ENCODE measurements at regions not wholly inside any gene's neighbourhood (a gene's known extent, or its start where the extent isn't known, plus 50 kb on each side); places are given as distances from the start of the nearest gene placed in this dataset.

GRCh38 chr3:6490487-6491327, 370.2 kb upstream of the GRM7 start (continued):
- peak; percentile 78; the same call in 1 of the 2 replicates for TF ChIP-seq CLOCK (CRISPR knock-in tag; IDR thresholded peaks at IDR 0.05; ENCODE audit: borderline replicate concordance)
- peak; percentile 97 for TF ChIP-seq EP400 (IDR thresholded peaks at IDR 0.05)
- 0 out of 4 replicates have a peak, but pooled peaks have one; percentile 25 to 50 for TF ChIP-seq ARNT (IDR thresholded peaks at IDR 0.05)
- TF ChIP-seq TEAD1 (CRISPR knock-in tag; IDR thresholded peaks at IDR 0.05): 0 out of 4 replicates have a peak, but pooled peaks have one; percentile 23 to 55
- TF ChIP-seq NCOA1 (IDR thresholded peaks at IDR 0.05; ENCODE audit: low read depth): peak; percentile 66; the same call in 1 of the 2 replicates
- peak; percentile 97 for TF ChIP-seq NR2C1 (IDR thresholded peaks at IDR 0.05)
- peak; percentile 98 for TF ChIP-seq NR2C1 (tag; IDR thresholded peaks at IDR 0.05)
- TF ChIP-seq XRCC3 (IDR thresholded peaks at IDR 0.05): 0 out of 2 replicates have a peak, but pooled peaks have one; percentile 9
- peak; percentile 64 to 73 for TF ChIP-seq TRIM24 (IDR thresholded peaks at IDR 0.05)
- TF ChIP-seq NCOA2 (IDR thresholded peaks at IDR 0.05; ENCODE audit: partially characterized antibody in 2 of 2): peak in 1 of 2 experiments; percentile 27
- TF ChIP-seq TAF1 (IDR thresholded peaks at IDR 0.05; ENCODE audit: control insufficient read depth, extremely low read depth, insufficient read depth, low read length, severe bottlenecking): peak; percentile 67
- TF ChIP-seq FOXJ2 (tag; IDR thresholded peaks at IDR 0.05): 0 out of 2 replicates have a peak, but pooled peaks have one; percentile 51
- peak; percentile 97 to 99 for TF ChIP-seq FOXK2 (conservative IDR thresholded peaks at IDR 0.05 in 1 of 2, IDR thresholded peaks at IDR 0.05 in 1 of 2; ENCODE audit: low read depth in 2 of 2)
- TF ChIP-seq SMARCE1 (IDR thresholded peaks at IDR 0.05): peak; percentile 65; the same call in 1 of the 2 replicates
- peak; percentile 39; the same call in 1 of the 2 replicates for TF ChIP-seq ZNF134 (CRISPR knock-in tag; conservative IDR thresholded peaks at IDR 0.05)
- peak; percentile 68 for TF ChIP-seq ZBTB8A (IDR thresholded peaks at IDR 0.05; ENCODE audit: partially characterized antibody)
- TF ChIP-seq PKNOX1 (IDR thresholded peaks at IDR 0.05): peak; percentile 33; the same call in 1 of the 2 replicates
- peak; percentile 82 for TF ChIP-seq CEBPG (CRISPR knock-in tag; IDR thresholded peaks at IDR 0.05)
- TF ChIP-seq CEBPG (tag; conservative IDR thresholded peaks at IDR 0.05 in 1 of 2, IDR thresholded peaks at IDR 0.05 in 1 of 2): peak in 1 of 2 experiments; percentile 89; a peak in 2 of 4 replicates
- peak; percentile 60 for TF ChIP-seq E2F3 (CRISPR knock-in tag; IDR thresholded peaks at IDR 0.05)
- TF ChIP-seq RAD21 (CRISPR knock-in tag; conservative IDR thresholded peaks at IDR 0.05 in 1 of 2, IDR thresholded peaks at IDR 0.05 in 1 of 2): peak; percentile 21 to 38; a peak in 3 of 4 replicates
- peak; percentile 62 for TF ChIP-seq ZNF512 (tag; IDR thresholded peaks at IDR 0.05)
